ENCODE measurements at regions not wholly inside any gene's neighbourhood (a gene's known extent, or its start where the extent isn't known, plus 50 kb on each side); places are given as distances from the start of the nearest gene placed in this dataset.

- Histone ChIP-seq H4K20me1 (ENCODE audit: insufficient read depth, low read length) (no peaks in the 10 kb centered on the region), H3K4me3 (ENCODE audit: low read length) (no peak overlapping the region), H3K27ac (ENCODE audit: low read length) (no peak overlapping the region), H3K9ac (ENCODE audit: low read length) (no peak overlapping the region), H3K9me3 (replicated peaks; ENCODE audit: insufficient read depth, low read length) (no peaks in the 10 kb centered on the region), H3K4me1 (ENCODE audit: low read length) (peaks cover 10% of the 10 kb centered on the region; the same call in 1 of the 2 replicates), H3K79me2 (ENCODE audit: low read length) (no peaks in the 10 kb centered on the region), H3K27me3 (replicated peaks; ENCODE audit: insufficient read depth, low read length) (no peaks in the 10 kb centered on the region), H3K4me2 (ENCODE audit: low read depth, low read length) (no peak overlapping the region), H3K36me3 (replicated peaks; ENCODE audit: insufficient read depth, low read length) (no peaks in the 10 kb centered on the region), H3F3A (ENCODE audit: insufficient read depth, low read length) (no peaks in the 10 kb centered on the region), H3K9me2 (replicated peaks; ENCODE audit: insufficient read depth, low read length) (no peaks in the 10 kb centered on the region), H2AFZ (ENCODE audit: low read length) (no peak overlapping the region)
- DNase-seq = no peak
- TF ChIP-seq EZH2phosphoT487 (IDR thresholded peaks at IDR 0.05; ENCODE audit: low read length) = no peak
Observed at GRCh38 chr11:31910950-31911576, 99.9 kb upstream of the PAX6 start.

GRCh38 chr11:31903225-31904074 is 92.3 kb upstream of the PAX6 start:
- DNase-seq = no peak
- TF ChIP-seq EZH2 (optimal IDR thresholded peaks at IDR 0.05; ENCODE audit: low read depth, low read length) = no peak
- no peak overlapping the region for H3K4me2 ChIP-seq (ENCODE audit: low read depth, low read length)
- H3K9me3 ChIP-seq (replicated peaks; ENCODE audit: insufficient read depth, low read length) = no peaks in the 10 kb centered on the region
- no peaks in the 10 kb centered on the region for H4K20me1 ChIP-seq (ENCODE audit: insufficient read depth, low read length)
- no peaks in the 10 kb centered on the region for H3F3A ChIP-seq (ENCODE audit: insufficient read depth, low read length)
- H3K27ac ChIP-seq (ENCODE audit: low read length) = no peak overlapping the region
- H3K4me1 ChIP-seq (ENCODE audit: low read length) = no peaks in the 10 kb centered on the region
- H2AFZ ChIP-seq (ENCODE audit: low read length) = no peak overlapping the region
- no peak overlapping the region for H3K9ac ChIP-seq (ENCODE audit: low read length)
- H3K4me3 ChIP-seq (ENCODE audit: low read length) = no peak overlapping the region
- H3K79me2 ChIP-seq (ENCODE audit: low read length) = no peaks in the 10 kb centered on the region
- no peaks in the 10 kb centered on the region for H3K9me2 ChIP-seq (replicated peaks; ENCODE audit: insufficient read depth, low read length)
- no peaks in the 10 kb centered on the region for H3K36me3 ChIP-seq (replicated peaks; ENCODE audit: insufficient read depth, low read length)
- H3K27me3 ChIP-seq (replicated peaks; ENCODE audit: insufficient read depth, low read length) = no peaks in the 10 kb centered on the region

- no peaks in the 10 kb centered on the region for H3K9me3 ChIP-seq (replicated peaks; ENCODE audit: insufficient read depth, low read length)
- TF ChIP-seq CTCF (IDR thresholded peaks at IDR 0.05; ENCODE audit: low read length) = no peak
- TF ChIP-seq EZH2 (optimal IDR thresholded peaks at IDR 0.05; ENCODE audit: low read depth, low read length) = no peak
- no peak for TF ChIP-seq EZH2phosphoT487 (IDR thresholded peaks at IDR 0.05; ENCODE audit: low read length)
- H3F3A ChIP-seq (ENCODE audit: insufficient read depth, low read length) = no peaks in the 10 kb centered on the region
- no peaks in the 10 kb centered on the region for H3K9me2 ChIP-seq (replicated peaks; ENCODE audit: insufficient read depth, low read length)
- H3K9ac ChIP-seq (ENCODE audit: low read length) = no peak overlapping the region
- H4K20me1 ChIP-seq (ENCODE audit: insufficient read depth, low read length) = no peaks in the 10 kb centered on the region
- H3K36me3 ChIP-seq (replicated peaks; ENCODE audit: insufficient read depth, low read length) = no peaks in the 10 kb centered on the region
- no peak overlapping the region for H3K4me3 ChIP-seq (ENCODE audit: low read length)
- H3K27me3 ChIP-seq (replicated peaks; ENCODE audit: insufficient read depth, low read length) = no peaks in the 10 kb centered on the region
- no peaks in the 10 kb centered on the region for H3K79me2 ChIP-seq (ENCODE audit: low read length)
- no peak overlapping the region for H3K4me2 ChIP-seq (ENCODE audit: low read depth, low read length)
- no peak overlapping the region for H2AFZ ChIP-seq (ENCODE audit: low read length)
- H3K27ac ChIP-seq (ENCODE audit: low read length) = no peak overlapping the region
- DNase-seq = no peak
- H3K4me1 ChIP-seq (ENCODE audit: low read length) = no peaks in the 10 kb centered on the region
Observed at GRCh38 chr11:31902706-31903105, 91.6 kb upstream of the PAX6 start.

- H3K9ac ChIP-seq (ENCODE audit: low read length) = no peak overlapping the region
- no peak overlapping the region for H3K4me3 ChIP-seq (ENCODE audit: low read length)
- H3K27ac ChIP-seq (ENCODE audit: low read length) = no peak overlapping the region
- H3K79me2 ChIP-seq (ENCODE audit: low read length) = no peaks in the 10 kb centered on the region
- H2AFZ ChIP-seq (ENCODE audit: low read length) = no peak overlapping the region
- no peaks in the 10 kb centered on the region for H3K27me3 ChIP-seq (replicated peaks; ENCODE audit: insufficient read depth, low read length)
- no peaks in the 10 kb centered on the region for H3K4me1 ChIP-seq (ENCODE audit: low read length)
- DNase-seq = no peak
- no peaks in the 10 kb centered on the region for H3K9me3 ChIP-seq (replicated peaks; ENCODE audit: insufficient read depth, low read length)
- H4K20me1 ChIP-seq (ENCODE audit: insufficient read depth, low read length) = no peaks in the 10 kb centered on the region
- TF ChIP-seq EZH2 (optimal IDR thresholded peaks at IDR 0.05; ENCODE audit: low read depth, low read length) (no peak), EZH2phosphoT487 (IDR thresholded peaks at IDR 0.05; ENCODE audit: low read length) (no peak), CTCF (IDR thresholded peaks at IDR 0.05; ENCODE audit: low read length) (no peak)
- H3K4me2 ChIP-seq (ENCODE audit: low read depth, low read length) = no peak overlapping the region
- H3F3A ChIP-seq (ENCODE audit: insufficient read depth, low read length) = no peaks in the 10 kb centered on the region
- no peaks in the 10 kb centered on the region for H3K9me2 ChIP-seq (replicated peaks; ENCODE audit: insufficient read depth, low read length)
- no peaks in the 10 kb centered on the region for H3K36me3 ChIP-seq (replicated peaks; ENCODE audit: insufficient read depth, low read length)
Observed at GRCh38 chr11:31895926-31896325, 84.8 kb upstream of the PAX6 start.

All from MM.1S (cell line).